ENCODE measurements at regions not wholly inside any gene's neighbourhood (a gene's known extent, or its start where the extent isn't known, plus 50 kb on each side); places are given as distances from the start of the nearest gene placed in this dataset.

DNA sequence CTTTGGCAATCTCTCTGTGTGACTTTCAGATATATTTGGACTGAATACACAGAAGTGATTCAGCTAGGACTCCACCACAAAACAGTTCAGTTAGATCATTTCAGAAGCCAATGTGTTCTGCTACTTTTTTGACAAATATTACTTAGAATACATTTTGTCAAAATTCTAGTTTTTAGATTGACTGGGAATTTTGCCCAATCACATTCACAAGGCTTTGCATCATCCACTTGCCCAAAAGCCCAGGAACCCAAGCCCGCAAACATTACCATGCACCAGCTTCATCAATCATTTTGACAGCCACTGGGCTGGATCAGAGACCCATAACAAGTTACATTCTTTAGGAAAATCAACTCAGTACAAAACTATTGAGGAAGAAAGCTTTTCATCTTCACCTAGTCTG is 256.6 kb upstream of the NDST3 start:
- no peak overlapping the region for H3K27ac ChIP-seq (ENCODE audit: low read depth in 1 of 2, low read length in 2 of 2)
- 0 to 3% methylated on average over 1 of the region's 1 CpG for WGBS, 2 donors
- H3K27me3 ChIP-seq (ENCODE audit: control insufficient read depth in 1 of 2, insufficient read depth in 2 of 2, low read length in 1 of 2): no peaks in the 10 kb centered on the region

DNA sequence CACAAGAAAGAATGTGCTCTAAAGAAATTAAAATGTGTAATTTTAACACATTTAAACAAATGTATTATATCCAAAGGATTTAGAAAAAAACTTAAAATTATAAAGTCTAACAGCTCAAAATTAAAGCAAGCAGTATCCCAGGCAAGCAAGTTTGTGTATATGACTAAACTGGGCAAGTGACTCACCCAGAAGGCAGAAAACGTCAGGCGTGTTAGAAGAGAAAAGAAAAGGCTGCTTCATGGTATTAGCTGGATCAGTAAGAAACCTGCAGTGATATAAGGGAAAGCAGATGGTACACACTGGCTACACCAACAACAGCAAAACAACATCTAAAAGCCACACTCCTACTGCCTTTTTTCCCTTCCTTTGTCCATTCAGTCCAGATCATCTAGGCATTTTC is 250.6 kb upstream of the NDST3 start:
- H3K4me1 ChIP-seq (ENCODE audit: control insufficient read depth in 1 of 2, insufficient read depth in 2 of 2, low read length in 2 of 2): no peaks in the 10 kb centered on the region
- H3K9me3 ChIP-seq (ENCODE audit: control insufficient read depth, low read length): no peaks in the 10 kb centered on the region
- 38 to 43% methylated on average over 2 of the region's 2 CpGs for WGBS, 2 donors
- ATAC-seq (ENCODE audit: low FRiP score): no peak
- H3K27ac ChIP-seq (ENCODE audit: low read depth in 1 of 2, low read length in 2 of 2): no peak overlapping the region
- intact Hi-C loops (cut with DNase I): no loop called here
- H3K27me3 ChIP-seq (ENCODE audit: control insufficient read depth in 1 of 2, insufficient read depth in 2 of 2, low read length in 1 of 2): no peaks in the 10 kb centered on the region
- no peak overlapping the region for H3K4me3 ChIP-seq (ENCODE audit: low read length in 2 of 2)
- H3K36me3 ChIP-seq (ENCODE audit: control insufficient read depth in 1 of 2, insufficient read depth in 2 of 2, low read length in 1 of 2): no peaks in the 10 kb centered on the region
- no peak for DNase-seq

More for the DNA sequence above, 256.6 kb upstream of the NDST3 start:
- no peaks in the 10 kb centered on the region for H3K36me3 ChIP-seq (ENCODE audit: control insufficient read depth in 1 of 2, insufficient read depth in 2 of 2, low read length in 1 of 2)
- DNase-seq: no peak
- intact Hi-C loops (cut with DNase I): no loop called here
- ATAC-seq (ENCODE audit: low FRiP score): no peak
- no peaks in the 10 kb centered on the region for H3K4me1 ChIP-seq (ENCODE audit: control insufficient read depth in 1 of 2, insufficient read depth in 2 of 2, low read length in 2 of 2)
- H3K4me3 ChIP-seq (ENCODE audit: low read length in 2 of 2): no peak overlapping the region
- no peaks in the 10 kb centered on the region for H3K9me3 ChIP-seq (ENCODE audit: control insufficient read depth, low read length)

DNA sequence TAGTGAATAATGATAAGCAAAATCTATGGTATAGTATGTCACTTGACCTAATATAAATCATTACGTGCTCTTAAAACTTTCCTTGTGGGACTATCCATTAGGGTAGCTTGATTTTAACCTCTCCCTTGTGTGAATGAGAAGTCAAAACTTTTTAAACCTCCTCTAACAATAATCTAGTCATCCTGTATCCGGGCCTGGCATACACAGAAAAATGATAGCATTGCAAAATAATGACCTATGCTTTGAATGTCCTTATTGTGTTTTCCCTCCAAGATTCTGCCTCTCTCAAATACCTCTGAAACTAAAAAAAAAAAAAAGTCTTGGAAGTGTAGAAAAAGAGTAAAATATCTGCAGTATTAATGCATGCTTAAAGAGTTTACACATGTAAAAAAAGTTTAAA is 250.0 kb upstream of the NDST3 start:
- ATAC-seq (ENCODE audit: low FRiP score) (no peak), DNase-seq (no peak)
- H3K27ac ChIP-seq (ENCODE audit: low read depth in 1 of 2, low read length in 2 of 2): no peak overlapping the region
- no peaks in the 10 kb centered on the region for H3K9me3 ChIP-seq (ENCODE audit: control insufficient read depth, low read length)
- no peaks in the 10 kb centered on the region for H3K27me3 ChIP-seq (ENCODE audit: control insufficient read depth in 1 of 2, insufficient read depth in 2 of 2, low read length in 1 of 2)
- intact Hi-C loops (cut with DNase I): no loop called here
- H3K4me3 ChIP-seq (ENCODE audit: low read length in 2 of 2): no peak overlapping the region
- H3K36me3 ChIP-seq (ENCODE audit: control insufficient read depth in 1 of 2, insufficient read depth in 2 of 2, low read length in 1 of 2): no peaks in the 10 kb centered on the region
- WGBS, 2 donors: 65 to 80% methylated on average over 2 of the region's 2 CpGs
- H3K4me1 ChIP-seq (ENCODE audit: control insufficient read depth in 1 of 2, insufficient read depth in 2 of 2, low read length in 2 of 2): no peaks in the 10 kb centered on the region

DNA sequence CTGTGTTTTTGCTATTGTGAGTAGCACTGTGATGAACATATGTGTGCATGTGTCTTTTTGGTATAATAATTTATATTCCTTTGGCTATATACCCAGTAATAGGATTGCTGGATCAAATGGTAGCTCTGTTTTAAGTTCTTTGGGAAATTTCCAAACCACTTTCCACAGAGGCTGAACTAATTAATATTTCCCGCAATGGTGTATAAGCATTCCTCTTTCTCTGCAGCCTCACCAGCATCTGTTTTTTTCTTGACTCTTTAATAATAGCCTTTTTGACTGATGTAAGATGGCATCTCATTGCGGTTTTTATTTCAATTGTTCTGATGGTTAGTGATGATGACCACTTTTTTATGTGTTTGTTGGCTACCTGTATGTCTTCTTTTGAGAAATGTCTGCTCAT is 247.7 kb upstream of the NDST3 start:
- no peak for DNase-seq
- Histone ChIP-seq H3K4me1 (ENCODE audit: control insufficient read depth in 1 of 2, insufficient read depth in 2 of 2, low read length in 2 of 2) (no peaks in the 10 kb centered on the region), H3K36me3 (ENCODE audit: control insufficient read depth in 1 of 2, insufficient read depth in 2 of 2, low read length in 1 of 2) (no peaks in the 10 kb centered on the region), H3K27me3 (ENCODE audit: control insufficient read depth in 1 of 2, insufficient read depth in 2 of 2, low read length in 1 of 2) (no peaks in the 10 kb centered on the region), H3K4me3 (ENCODE audit: low read length in 2 of 2) (no peak overlapping the region), H3K27ac (ENCODE audit: low read depth in 1 of 2, low read length in 2 of 2) (no peak overlapping the region), H3K9me3 (ENCODE audit: control insufficient read depth, low read length) (no peaks in the 10 kb centered on the region)
- intact Hi-C loops (cut with DNase I): no loop called here
- WGBS, 2 donors: 93 to 100% methylated on average over 2 of the region's 2 CpGs
- no peak for ATAC-seq (ENCODE audit: low FRiP score)

DNA sequence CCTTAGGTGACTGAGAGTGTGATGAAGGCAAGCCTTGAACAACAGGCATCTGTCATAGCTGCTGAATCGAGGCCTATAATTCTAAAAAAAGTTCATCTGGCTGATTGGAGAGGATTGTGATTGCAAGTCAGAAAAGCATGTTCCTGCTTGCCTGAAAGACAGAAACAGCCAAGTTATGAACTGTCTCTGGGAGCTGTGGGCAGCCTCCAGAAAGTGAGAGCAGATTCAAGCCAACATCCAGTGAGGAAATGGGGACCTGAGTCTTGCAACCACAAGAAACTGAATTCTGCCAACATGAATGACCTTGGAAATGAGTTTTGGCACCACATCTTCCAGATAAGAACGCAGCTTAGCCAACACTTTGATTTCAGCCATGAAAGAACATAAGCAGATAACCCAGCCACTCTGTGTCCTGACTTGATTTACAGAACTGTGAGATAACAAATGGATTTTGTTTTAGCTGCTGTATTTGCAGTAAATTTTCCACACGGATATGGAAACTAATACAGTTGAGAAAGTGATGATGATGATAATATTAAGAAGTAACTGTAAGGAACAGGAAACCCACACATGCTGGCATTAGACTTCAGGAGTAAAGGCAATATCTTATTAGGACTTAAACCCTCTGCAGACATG is 240.3 kb upstream of the NDST3 start:
- Histone ChIP-seq H3K27ac (ENCODE audit: low read depth in 1 of 2, low read length in 2 of 2) (no peak overlapping the region), H3K4me1 (ENCODE audit: control insufficient read depth in 1 of 2, insufficient read depth in 2 of 2, low read length in 2 of 2) (no peaks in the 10 kb centered on the region), H3K36me3 (ENCODE audit: control insufficient read depth in 1 of 2, insufficient read depth in 2 of 2, low read length in 1 of 2) (no peaks in the 10 kb centered on the region), H3K9me3 (ENCODE audit: control insufficient read depth, low read length) (no peaks in the 10 kb centered on the region), H3K4me3 (ENCODE audit: low read length in 2 of 2) (no peak overlapping the region), H3K27me3 (ENCODE audit: control insufficient read depth in 1 of 2, insufficient read depth in 2 of 2, low read length in 1 of 2) (no peaks in the 10 kb centered on the region)
- DNase-seq: no peak
- WGBS, 2 donors: 0 to 6% methylated on average over 3 of the region's 3 CpGs
- intact Hi-C loops (cut with DNase I): no loop called here
- no peak for ATAC-seq (ENCODE audit: low FRiP score)

DNA sequence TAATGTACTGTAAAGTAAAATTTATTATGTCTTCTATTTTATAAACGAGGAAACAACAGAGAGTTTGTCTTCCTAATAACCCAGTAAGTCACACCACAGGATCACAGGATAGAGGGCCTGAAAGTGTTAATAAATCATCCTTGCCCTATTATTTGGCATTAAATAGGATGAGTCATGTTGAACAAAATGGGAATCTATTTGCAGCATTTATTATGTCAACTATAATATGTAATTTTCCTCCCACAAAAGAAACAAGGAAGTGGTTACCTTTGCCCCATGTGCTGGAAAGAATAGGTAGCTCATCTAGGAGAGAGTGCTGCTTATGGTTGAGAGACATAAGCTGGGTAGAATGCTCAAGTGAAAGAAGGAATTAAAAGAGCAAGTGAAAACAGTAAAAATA is 237.6 kb upstream of the NDST3 start:
- Histone ChIP-seq H3K27me3 (ENCODE audit: control insufficient read depth in 1 of 2, insufficient read depth in 2 of 2, low read length in 1 of 2) (no peaks in the 10 kb centered on the region), H3K4me3 (ENCODE audit: low read length in 2 of 2) (no peak overlapping the region), H3K36me3 (ENCODE audit: control insufficient read depth in 1 of 2, insufficient read depth in 2 of 2, low read length in 1 of 2) (no peaks in the 10 kb centered on the region), H3K9me3 (ENCODE audit: control insufficient read depth, low read length) (no peaks in the 10 kb centered on the region), H3K27ac (ENCODE audit: low read depth in 1 of 2, low read length in 2 of 2) (no peak overlapping the region), H3K4me1 (ENCODE audit: control insufficient read depth in 1 of 2, insufficient read depth in 2 of 2, low read length in 2 of 2) (no peaks in the 10 kb centered on the region)
- WGBS, 2 donors: 52 to 90% methylated on average over 1 of the region's 1 CpG
- ATAC-seq (ENCODE audit: low FRiP score) (no peak), DNase-seq (no peak)
- intact Hi-C loops (cut with DNase I): no loop called here

DNA sequence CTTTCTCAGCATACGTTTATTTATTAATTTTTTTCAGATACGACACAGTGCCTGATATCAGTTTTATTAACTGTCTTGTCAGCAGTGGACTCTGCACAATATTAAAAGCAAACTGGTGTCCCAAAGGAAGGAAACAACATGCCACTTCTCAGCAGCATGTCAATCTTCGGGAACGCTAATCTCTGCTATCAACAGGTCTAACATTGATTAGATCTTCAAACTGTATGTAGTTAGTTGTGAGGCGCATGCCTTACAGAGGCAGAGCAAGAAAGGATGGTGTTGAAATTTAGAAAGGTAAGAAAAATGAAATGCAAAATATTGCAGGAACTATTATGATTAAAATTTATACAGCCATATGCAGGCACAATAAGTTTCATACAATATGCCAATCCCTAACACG is 233.7 kb upstream of the NDST3 start:
- DNase-seq: no peak
- 71 to 87% methylated on average over 6 of the region's 6 CpGs for WGBS, 2 donors
- no peak overlapping the region for H3K4me3 ChIP-seq (ENCODE audit: low read length in 2 of 2)
- no peaks in the 10 kb centered on the region for H3K36me3 ChIP-seq (ENCODE audit: control insufficient read depth in 1 of 2, insufficient read depth in 2 of 2, low read length in 1 of 2)
- no peak for ATAC-seq (ENCODE audit: low FRiP score)
- H3K4me1 ChIP-seq (ENCODE audit: control insufficient read depth in 1 of 2, insufficient read depth in 2 of 2, low read length in 2 of 2): no peaks in the 10 kb centered on the region
- intact Hi-C loops (cut with DNase I): no loop called here
- no peaks in the 10 kb centered on the region for H3K27me3 ChIP-seq (ENCODE audit: control insufficient read depth in 1 of 2, insufficient read depth in 2 of 2, low read length in 1 of 2)
- no peak overlapping the region for H3K27ac ChIP-seq (ENCODE audit: low read depth in 1 of 2, low read length in 2 of 2)
- H3K9me3 ChIP-seq (ENCODE audit: control insufficient read depth, low read length): no peaks in the 10 kb centered on the region

DNA sequence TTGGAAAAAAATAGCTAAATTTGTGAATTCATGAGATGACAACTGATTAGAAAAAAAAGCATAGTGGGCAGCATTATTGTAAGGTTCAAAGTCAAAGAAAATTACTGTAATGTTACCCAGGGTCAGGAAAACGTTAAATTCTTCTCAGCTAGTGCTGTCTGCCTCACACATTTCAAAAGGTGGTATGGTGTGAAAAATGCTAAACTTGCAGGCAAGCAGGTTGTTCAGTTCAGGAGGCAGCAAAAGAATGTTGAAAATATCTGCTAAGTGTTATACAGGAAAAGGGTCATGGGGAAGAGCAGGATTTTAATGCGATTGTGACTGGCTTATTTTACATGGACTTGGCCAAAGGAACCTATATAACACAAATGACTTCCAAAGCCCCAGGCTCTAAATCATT is 232.5 kb upstream of the NDST3 start:
- Histone ChIP-seq H3K36me3 (ENCODE audit: control insufficient read depth in 1 of 2, insufficient read depth in 2 of 2, low read length in 1 of 2) (no peaks in the 10 kb centered on the region), H3K4me1 (ENCODE audit: control insufficient read depth in 1 of 2, insufficient read depth in 2 of 2, low read length in 2 of 2) (no peaks in the 10 kb centered on the region), H3K4me3 (ENCODE audit: low read length in 2 of 2) (no peak overlapping the region), H3K27ac (ENCODE audit: low read depth in 1 of 2, low read length in 2 of 2) (no peak overlapping the region), H3K27me3 (ENCODE audit: control insufficient read depth in 1 of 2, insufficient read depth in 2 of 2, low read length in 1 of 2) (no peaks in the 10 kb centered on the region), H3K9me3 (ENCODE audit: control insufficient read depth, low read length) (no peaks in the 10 kb centered on the region)
- ATAC-seq (ENCODE audit: low FRiP score): no peak
- DNase-seq: no peak
- WGBS, 2 donors: 14 to 66% methylated on average over 2 of the region's 2 CpGs
- intact Hi-C loops (cut with DNase I): no loop called here

DNA sequence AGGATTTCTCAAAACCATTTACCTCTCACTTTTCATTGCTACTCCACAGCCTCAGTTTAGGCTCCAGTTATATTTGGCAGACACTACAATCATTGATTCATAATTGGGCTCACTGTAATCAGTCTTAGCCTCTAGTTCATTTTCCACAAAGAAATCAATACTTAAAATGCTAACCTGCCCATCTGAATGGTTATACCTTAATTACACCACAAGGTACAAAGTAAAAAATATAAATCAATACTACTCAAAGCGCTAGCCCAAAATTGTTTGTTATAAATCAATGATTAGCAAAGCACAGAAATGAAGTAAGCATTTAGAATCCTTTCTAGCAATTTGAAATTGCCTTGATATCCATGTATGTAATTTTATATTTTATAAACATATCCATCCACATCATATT is 222.6 kb upstream of the NDST3 start:
- Histone ChIP-seq H3K27me3 (ENCODE audit: control insufficient read depth in 1 of 2, insufficient read depth in 2 of 2, low read length in 1 of 2) (no peaks in the 10 kb centered on the region), H3K9me3 (ENCODE audit: control insufficient read depth, low read length) (no peaks in the 10 kb centered on the region), H3K27ac (ENCODE audit: low read depth in 1 of 2, low read length in 2 of 2) (no peak overlapping the region), H3K4me3 (ENCODE audit: low read length in 2 of 2) (no peak overlapping the region), H3K36me3 (ENCODE audit: control insufficient read depth in 1 of 2, insufficient read depth in 2 of 2, low read length in 1 of 2) (no peaks in the 10 kb centered on the region), H3K4me1 (ENCODE audit: control insufficient read depth in 1 of 2, insufficient read depth in 2 of 2, low read length in 2 of 2) (no peaks in the 10 kb centered on the region)
- intact Hi-C loops (cut with DNase I): no loop called here
- 97 to 98% methylated on average over 1 of the region's 1 CpG for WGBS, 2 donors
- no peak for ATAC-seq (ENCODE audit: low FRiP score)
- no peak for DNase-seq
